ENCODE measurements at regions not wholly inside any gene's neighbourhood (a gene's known extent, or its start where the extent isn't known, plus 50 kb on each side); places are given as distances from the start of the nearest gene placed in this dataset.

DNA sequence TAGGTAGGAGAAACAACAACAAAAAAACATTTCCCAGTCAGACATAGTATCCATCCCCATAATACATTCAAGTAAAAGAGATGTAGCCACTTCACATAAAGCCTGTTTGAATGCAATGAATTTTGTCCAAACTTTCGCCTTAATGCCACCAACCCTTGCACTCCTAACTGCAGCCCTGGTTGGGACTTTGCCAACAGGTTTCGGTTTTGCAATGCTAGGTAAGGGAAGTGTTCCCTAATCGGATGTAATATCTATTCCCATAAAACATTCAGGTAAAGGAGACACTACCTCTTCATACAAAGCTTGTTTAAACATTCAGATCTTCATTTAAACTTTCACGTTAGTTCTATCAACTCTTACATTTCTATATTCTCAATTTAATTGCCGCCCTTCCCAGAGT, 336.1 kb downstream of the DRD1 start:
- no peak for DNase-seq (ENCODE audit: low read depth)

DNA sequence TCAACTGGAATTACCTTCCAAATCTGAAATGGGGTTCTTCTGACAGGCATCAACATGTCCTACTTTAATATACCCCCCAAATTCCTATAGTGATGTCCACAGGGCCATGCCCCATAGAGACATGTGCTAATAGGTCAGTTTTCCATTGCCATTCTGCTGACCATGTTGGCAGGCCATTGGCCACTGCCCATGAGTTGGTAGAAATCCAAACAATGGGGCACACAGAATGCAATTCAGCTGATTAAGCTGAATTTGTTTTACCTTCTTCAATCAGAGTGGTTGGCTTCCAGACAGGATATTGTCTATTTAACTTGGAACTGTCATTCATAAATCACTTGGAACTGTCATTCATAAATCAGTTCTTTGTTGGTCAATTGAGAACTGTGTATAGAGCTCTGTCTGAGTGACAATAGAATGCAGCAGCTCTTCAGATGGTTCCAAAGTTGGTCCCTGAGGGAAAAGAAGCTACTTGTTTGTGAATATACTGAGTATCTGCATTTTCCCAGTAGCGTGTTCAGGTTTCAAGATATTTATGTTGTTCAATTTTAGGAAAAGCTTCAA, 336.9 kb downstream of the DRD1 start:
- no peak for DNase-seq (ENCODE audit: low read depth)

DNA sequence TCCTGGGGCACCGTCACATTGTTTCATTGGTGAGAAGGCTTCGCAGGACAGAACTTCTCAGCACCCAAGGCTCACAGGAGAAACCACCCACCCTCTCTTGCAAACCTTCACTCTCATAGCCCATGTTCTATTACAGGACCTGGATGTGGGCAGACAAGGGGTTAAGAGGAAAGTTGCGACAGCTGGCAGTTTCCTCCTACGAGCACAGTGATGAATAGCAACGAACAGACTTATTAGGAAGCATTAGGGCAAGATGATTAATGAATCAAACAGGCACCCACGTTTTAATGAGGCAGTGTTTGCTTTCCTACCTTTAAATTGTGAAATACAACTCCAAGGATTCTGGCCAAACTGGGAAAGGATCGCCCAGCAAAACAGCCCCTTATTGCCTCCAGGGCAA, 339.3 kb downstream of the DRD1 start:
- no peak for DNase-seq (ENCODE audit: low read depth)

- no peak for DNase-seq (ENCODE audit: low read depth)
These were observed 340.2 kb downstream of the DRD1 start for GRCh38 chr5:175103746-175104145.

GRCh38 chr5:175102717-175103116, 341.3 kb downstream of the DRD1 start:
- DNase-seq (ENCODE audit: low read depth) = no peak

GRCh38 chr5:175098301-175098700, 345.7 kb downstream of the DRD1 start:
- no peak for DNase-seq (ENCODE audit: low read depth)

GRCh38 chr5:175096469-175097165, 347.4 kb downstream of the DRD1 start:
- DNase-seq (ENCODE audit: low read depth) = no peak

DNA sequence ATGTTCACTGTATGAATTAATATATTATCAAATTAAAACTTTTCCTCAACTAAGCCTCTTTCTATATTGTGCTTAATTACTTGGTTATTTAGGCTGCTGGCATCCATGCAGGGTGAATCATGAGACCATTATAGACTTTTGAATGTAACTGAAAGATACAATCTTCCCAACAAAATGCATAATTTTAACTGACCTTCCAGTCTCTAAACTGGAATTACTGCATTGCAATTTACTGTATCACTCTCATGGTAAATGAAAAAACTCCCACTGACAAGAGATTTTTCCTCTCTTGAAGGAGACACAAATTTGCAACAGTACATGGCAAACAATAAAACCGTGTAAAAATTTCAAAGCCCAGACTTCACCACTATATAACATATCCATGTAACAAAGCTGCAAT, 349.5 kb downstream of the DRD1 start:
- no peak for DNase-seq (ENCODE audit: low read depth)

GRCh38 chr5:175092691-175093090, 351.3 kb downstream of the DRD1 start:
- no peak for DNase-seq (ENCODE audit: low read depth)

GRCh38 chr5:175088963-175089362, 355.0 kb downstream of the DRD1 start:
- no peak for DNase-seq (ENCODE audit: low read depth)

DNA sequence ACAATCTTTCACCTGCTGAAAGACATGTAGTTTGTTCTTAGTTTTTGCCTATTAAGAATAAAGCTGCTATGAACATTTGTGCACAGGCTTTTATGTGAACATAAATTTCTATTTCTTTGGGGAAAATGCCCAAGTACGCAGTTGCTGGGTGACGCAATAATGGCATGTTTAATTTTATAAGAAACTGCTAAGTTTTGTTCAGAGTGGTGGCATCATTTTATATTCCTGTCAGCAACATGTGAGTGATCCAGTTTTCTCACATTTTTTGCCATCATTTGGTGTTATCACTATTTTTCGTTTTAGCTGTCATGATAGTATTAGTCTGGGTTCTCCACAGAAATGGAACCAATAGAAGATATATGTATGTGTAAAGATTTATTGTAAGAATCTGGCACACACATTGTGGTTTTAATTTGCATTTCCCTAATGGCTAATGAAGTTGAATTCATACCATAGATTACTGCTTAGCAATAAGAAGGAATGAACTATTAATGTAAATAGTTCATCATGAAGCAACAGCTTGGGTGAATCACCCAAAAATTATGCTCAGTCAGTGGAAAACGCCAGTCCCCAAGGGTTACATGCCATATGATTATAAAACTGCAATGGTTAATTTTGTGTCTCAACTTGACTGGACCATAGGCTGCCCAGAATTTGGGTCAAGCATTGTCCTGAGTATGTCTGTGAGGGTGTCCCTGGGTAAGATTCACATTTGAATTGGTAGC, 358.6 kb downstream of the MSX2 start:
- DNase-seq (ENCODE audit: low read depth) = no peak

GRCh38 chr5:175082346-175082745, 358.0 kb downstream of the MSX2 start:
- DNase-seq (ENCODE audit: low read depth) = no peak

GRCh38 chr5:175079707-175080106, 355.3 kb downstream of the MSX2 start:
- no peak for DNase-seq (ENCODE audit: low read depth)

- DNase-seq (ENCODE audit: low read depth) = no peak
These were observed 345.9 kb downstream of the MSX2 start for GRCh38 chr5:175070283-175070682.

DNA sequence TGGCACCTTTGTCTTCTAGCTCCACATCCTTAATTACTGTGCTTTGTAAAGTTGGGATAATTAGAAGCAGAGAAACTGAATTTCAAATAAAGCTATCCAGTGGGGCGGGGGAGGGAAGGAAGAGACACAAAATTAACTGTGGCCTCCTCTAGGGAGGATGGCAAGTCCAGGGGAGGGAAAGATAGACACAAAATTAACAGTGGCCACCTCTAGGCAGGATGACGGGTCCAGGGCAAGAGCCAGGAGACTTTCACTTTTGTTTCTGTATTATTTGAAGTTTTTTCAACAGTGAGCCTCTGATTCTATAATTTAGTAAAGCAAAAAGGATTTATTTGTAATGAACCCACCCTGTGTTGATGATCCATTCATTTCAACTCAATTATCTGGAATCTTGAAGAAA, 335.9 kb downstream of the MSX2 start:
- no peak for DNase-seq (ENCODE audit: low read depth)

DNA sequence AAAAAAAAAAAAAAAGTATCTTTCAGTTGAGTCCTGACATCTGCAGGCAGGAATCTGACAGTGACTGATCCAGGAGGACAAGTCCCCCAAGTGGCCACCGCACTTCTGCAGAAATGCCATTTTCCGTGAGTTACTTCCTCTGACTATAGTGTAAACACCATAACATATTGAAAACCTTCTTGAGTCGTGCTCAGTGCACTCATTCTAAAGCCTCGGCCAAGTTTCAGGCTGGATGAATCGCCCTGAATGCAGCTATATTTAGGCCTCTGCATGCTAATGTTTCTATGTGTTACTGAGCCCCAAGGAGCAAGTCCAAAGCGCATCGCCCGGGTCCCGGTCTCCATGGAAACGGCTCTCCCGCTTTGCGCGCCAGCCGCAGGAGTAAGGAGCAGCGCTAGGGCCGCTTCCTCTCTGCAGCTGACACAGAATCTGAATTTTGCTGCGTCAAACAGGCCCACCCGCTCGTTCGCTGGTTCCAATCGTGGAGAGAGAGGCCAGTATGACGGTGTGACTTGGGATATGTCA, 335.4 kb downstream of the MSX2 start:
- peak; percentile 2 for DNase-seq (ENCODE audit: low read depth)

DNA sequence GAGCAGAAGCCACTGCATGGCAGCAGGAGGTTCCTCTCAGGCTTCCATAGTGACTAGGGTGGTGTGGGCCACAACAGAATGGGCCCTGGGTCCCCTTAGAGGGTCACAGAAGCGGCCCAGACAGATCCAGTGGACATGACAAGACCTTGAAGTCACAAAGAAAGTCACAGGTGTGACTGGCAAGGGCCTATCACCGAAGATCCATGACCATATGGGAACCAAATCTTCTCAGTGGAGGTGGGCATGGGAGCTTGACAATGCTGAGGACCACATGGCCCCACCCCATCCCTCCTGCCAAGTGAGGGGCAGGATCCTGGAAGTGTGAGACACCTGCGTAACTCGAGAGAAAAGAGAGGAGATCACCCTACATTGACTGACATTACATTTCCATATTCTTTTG, 332.4 kb downstream of the MSX2 start:
- DNase-seq (ENCODE audit: low read depth) = no peak

- DNase-seq (ENCODE audit: low read depth) = no peak
These were observed 329.9 kb downstream of the MSX2 start for GRCh38 chr5:175054243-175054642.

DNA sequence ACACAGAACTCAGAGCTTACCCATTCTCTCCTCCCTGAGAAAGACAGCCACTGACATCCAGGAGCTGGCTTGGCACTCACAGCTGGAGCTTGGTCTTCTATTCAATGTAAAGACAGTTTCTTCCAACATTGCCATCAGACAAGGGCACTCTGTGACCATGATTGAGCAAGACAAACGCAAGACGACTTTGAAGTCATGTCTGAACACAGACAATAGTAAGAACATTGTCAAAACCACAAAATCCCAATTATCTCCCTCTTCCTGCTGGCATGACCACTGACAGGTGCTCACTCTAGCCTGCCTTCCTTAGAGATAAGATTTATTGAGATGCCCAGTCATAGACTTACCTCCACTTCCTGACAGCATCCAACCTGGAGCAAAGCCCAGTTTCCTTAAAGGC, 328.0 kb downstream of the MSX2 start:
- no peak for DNase-seq (ENCODE audit: low read depth)

GRCh38 chr5:175047048-175047447, 322.7 kb downstream of the MSX2 start:
- no peak for DNase-seq (ENCODE audit: low read depth)

DNA sequence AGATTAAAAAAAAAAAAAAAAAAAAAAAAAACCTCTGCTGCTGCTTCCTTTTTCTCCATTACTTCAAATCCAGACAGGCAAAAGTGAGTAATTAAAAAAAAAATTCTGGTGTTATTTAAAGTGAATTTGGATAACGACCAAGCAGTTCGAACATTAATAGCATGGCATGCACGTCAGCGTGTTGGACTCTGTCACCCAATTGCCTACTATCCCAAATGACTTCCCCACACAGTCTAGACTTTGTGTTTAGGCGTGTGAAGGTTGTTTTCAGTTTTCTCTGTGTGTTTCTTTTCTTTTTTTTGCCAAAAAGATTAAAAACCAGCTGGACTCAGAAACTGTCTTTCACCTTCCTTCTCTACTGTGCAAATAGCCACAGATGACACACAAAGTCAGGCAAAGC, 321.4 kb downstream of the MSX2 start:
- no peak for DNase-seq (ENCODE audit: low read depth)

DNA sequence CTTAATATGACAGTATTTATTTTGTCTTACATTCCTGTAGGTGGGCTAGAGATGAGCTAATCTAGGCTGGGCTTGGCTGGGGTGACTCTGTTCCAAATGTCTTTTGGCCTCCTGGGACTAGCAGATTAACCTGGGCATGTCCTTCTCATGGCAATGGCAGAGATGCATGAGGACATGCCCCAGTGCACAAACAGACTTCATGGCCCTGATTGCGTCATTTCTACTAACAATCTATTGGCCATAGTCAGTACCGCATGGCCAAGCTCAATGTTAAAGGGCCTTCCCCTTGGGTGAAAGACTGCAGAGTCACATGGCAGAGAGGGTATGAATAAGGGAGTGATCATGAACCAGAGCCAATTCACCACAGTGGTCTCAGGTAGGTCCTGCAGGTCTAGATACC, 313.4 kb downstream of the MSX2 start:
- DNase-seq (ENCODE audit: low read depth) = no peak

GRCh38 chr5:175035882-175036533, 311.6 kb downstream of the MSX2 start:
- DNase-seq (ENCODE audit: low read depth) = no peak

Measured in HS-5 (cell line).